ENCODE measurements at regions not wholly inside any gene's neighbourhood (a gene's known extent, or its start where the extent isn't known, plus 50 kb on each side); places are given as distances from the start of the nearest gene placed in this dataset.

- H3K27ac ChIP-seq: no peak overlapping the region
- TF ChIP-seq ZFX (IDR thresholded peaks at IDR 0.05) (no peak), CTCF (conservative IDR thresholded peaks at IDR 0.05) (no peak)
Measured at GRCh38 chr2:21820271-21820670, 696.5 kb downstream of the TDRD15 start.

GRCh38 chr2:21821672-21822227 is 698.0 kb downstream of the TDRD15 start:
- no peak for TF ChIP-seq CTCF (conservative IDR thresholded peaks at IDR 0.05)
- no peak for TF ChIP-seq ZFX (IDR thresholded peaks at IDR 0.05)
- no peak overlapping the region for H3K27ac ChIP-seq

- H3K27ac ChIP-seq: no peak overlapping the region
- TF ChIP-seq ZFX (IDR thresholded peaks at IDR 0.05): no peak
- TF ChIP-seq CTCF (conservative IDR thresholded peaks at IDR 0.05): no peak
Measured at GRCh38 chr2:21822505-21822904, 698.7 kb downstream of the TDRD15 start.

GRCh38 chr2:21833767-21834166 is 710.0 kb downstream of the TDRD15 start:
- no peak overlapping the region for H3K27ac ChIP-seq
- no peak for TF ChIP-seq CTCF (conservative IDR thresholded peaks at IDR 0.05)
- no peak for TF ChIP-seq ZFX (IDR thresholded peaks at IDR 0.05)

- no peak overlapping the region for H3K27ac ChIP-seq
- no peak for TF ChIP-seq ZFX (IDR thresholded peaks at IDR 0.05)
- TF ChIP-seq CTCF (conservative IDR thresholded peaks at IDR 0.05): no peak
Measured at GRCh38 chr2:21836261-21836660, 712.5 kb downstream of the TDRD15 start.

GRCh38 chr2:21836719-21837118 is 713.0 kb downstream of the TDRD15 start:
- H3K27ac ChIP-seq: no peak overlapping the region
- TF ChIP-seq CTCF (conservative IDR thresholded peaks at IDR 0.05) (no peak), ZFX (IDR thresholded peaks at IDR 0.05) (no peak)

GRCh38 chr2:21837168-21837960 is 713.6 kb downstream of the TDRD15 start:
- no peak overlapping the region for H3K27ac ChIP-seq
- no peak for TF ChIP-seq ZFX (IDR thresholded peaks at IDR 0.05)
- TF ChIP-seq CTCF (conservative IDR thresholded peaks at IDR 0.05): no peak

All from C4-2B (cell line).